ENCODE measurements at regions not wholly inside any gene's neighbourhood (a gene's known extent, or its start where the extent isn't known, plus 50 kb on each side); places are given as distances from the start of the nearest gene placed in this dataset.

- H3K9ac ChIP-seq (ENCODE audit: extremely low read depth, low read length, poor library complexity, severe bottlenecking) = no peak overlapping the region
- no peaks in the 10 kb centered on the region for H3K9me3 Mint-ChIP-seq
- H3K27me3 ChIP-seq (ENCODE audit: control insufficient read depth, insufficient read depth, low read length, poor library complexity, severe bottlenecking) = no peaks in the 10 kb centered on the region
- H3K27me3 Mint-ChIP-seq (ENCODE audit: insufficient read depth) = no peaks in the 10 kb centered on the region
- no peak overlapping the region for H3K27ac ChIP-seq (ENCODE audit: low read depth, low read length)
- 70 to 79% methylated on average over 1 to 2 of the region's 2 CpGs for WGBS, 2 experiments (ENCODE audit: insufficient coverage in 1 of 2, insufficient read length in 1 of 2)
- peak; percentile 55 for DNase-seq
- no peak overlapping the region for H3K4me3 Mint-ChIP-seq
- H3K4me1 ChIP-seq (ENCODE audit: control insufficient read depth, insufficient read depth, low read length) = no peaks in the 10 kb centered on the region
- no peak overlapping the region for H3K4me3 ChIP-seq (ENCODE audit: low read length)
- no peaks in the 10 kb centered on the region for H3K36me3 ChIP-seq (ENCODE audit: control insufficient read depth, insufficient read depth, low read length)
- peaks cover 4% of the 10 kb centered on the region for H3K4me1 Mint-ChIP-seq
- H3K36me3 Mint-ChIP-seq (ENCODE audit: low read depth) = no peaks in the 10 kb centered on the region
- TF ChIP-seq CTCF (conservative IDR thresholded peaks at IDR 0.05) = no peak
- peak overlapping the region; percentile 35 for H3K27ac Mint-ChIP-seq
- no peaks in the 10 kb centered on the region for H3K9me3 ChIP-seq (ENCODE audit: control insufficient read depth, low read length)
Measured at GRCh38 chr3:180854887-180855286, 57.6 kb upstream of the FXR1 start.

GRCh38 chr3:180855364-180855763 lies 57.1 kb upstream of the FXR1 start:
- peaks cover 4% of the 10 kb centered on the region for H3K4me1 Mint-ChIP-seq
- H3K27ac Mint-ChIP-seq = peak overlapping the region; percentile 35
- no peaks in the 10 kb centered on the region for H3K9me3 Mint-ChIP-seq
- 0 to 55% methylated on average over 1 to 2 of the region's 2 CpGs for WGBS, 2 experiments (ENCODE audit: insufficient coverage in 1 of 2, insufficient read length in 1 of 2)
- H3K36me3 Mint-ChIP-seq (ENCODE audit: low read depth) = no peaks in the 10 kb centered on the region
- no peak overlapping the region for H3K9ac ChIP-seq (ENCODE audit: extremely low read depth, low read length, poor library complexity, severe bottlenecking)
- peak; percentile 89 for DNase-seq
- no peak overlapping the region for H3K4me3 Mint-ChIP-seq
- H3K27me3 Mint-ChIP-seq (ENCODE audit: insufficient read depth) = no peaks in the 10 kb centered on the region
- no peaks in the 10 kb centered on the region for H3K9me3 ChIP-seq (ENCODE audit: control insufficient read depth, low read length)
- H3K27me3 ChIP-seq (ENCODE audit: control insufficient read depth, insufficient read depth, low read length, poor library complexity, severe bottlenecking) = no peaks in the 10 kb centered on the region
- no peak overlapping the region for H3K4me3 ChIP-seq (ENCODE audit: low read length)
- no peaks in the 10 kb centered on the region for H3K36me3 ChIP-seq (ENCODE audit: control insufficient read depth, insufficient read depth, low read length)
- peak; percentile 62 for TF ChIP-seq CTCF (conservative IDR thresholded peaks at IDR 0.05)
- no peak overlapping the region for H3K27ac ChIP-seq (ENCODE audit: low read depth, low read length)
- no peaks in the 10 kb centered on the region for H3K4me1 ChIP-seq (ENCODE audit: control insufficient read depth, insufficient read depth, low read length)

- Histone ChIP-seq H3K4me1 (ENCODE audit: control insufficient read depth, insufficient read depth, low read length) (no peaks in the 10 kb centered on the region), H3K27me3 (ENCODE audit: control insufficient read depth, insufficient read depth, low read length, poor library complexity, severe bottlenecking) (no peaks in the 10 kb centered on the region), H3K9ac (ENCODE audit: extremely low read depth, low read length, poor library complexity, severe bottlenecking) (no peak overlapping the region), H3K36me3 (ENCODE audit: control insufficient read depth, insufficient read depth, low read length) (no peaks in the 10 kb centered on the region), H3K9me3 (ENCODE audit: control insufficient read depth, low read length) (no peaks in the 10 kb centered on the region), H3K4me3 (ENCODE audit: low read length) (no peak overlapping the region), H3K27ac (ENCODE audit: low read depth, low read length) (no peak overlapping the region)
- H3K9me3 Mint-ChIP-seq = no peaks in the 10 kb centered on the region
- peaks cover 4% of the 10 kb centered on the region for H3K4me1 Mint-ChIP-seq
- H3K36me3 Mint-ChIP-seq (ENCODE audit: low read depth) = no peaks in the 10 kb centered on the region
- no peak overlapping the region for H3K27ac Mint-ChIP-seq
- no peak overlapping the region for H3K4me3 Mint-ChIP-seq
- no peak for TF ChIP-seq CTCF (conservative IDR thresholded peaks at IDR 0.05)
- H3K27me3 Mint-ChIP-seq (ENCODE audit: insufficient read depth) = no peaks in the 10 kb centered on the region
- WGBS, 2 experiments (ENCODE audit: insufficient coverage in 1 of 2, insufficient read length in 1 of 2) = 92 to 93% methylated on average over 2 to 3 of the region's 3 CpGs
- no peak for DNase-seq
Measured at GRCh38 chr3:180855956-180856355, 56.5 kb upstream of the FXR1 start.

All from endodermal cell (in vitro differentiated cells).